T-helper 2 cell treated with Interferon-gamma antibody and Interleukin-4, amounts not matched to agents 5 μg/mL and 100 μg/mL, for 36 hours (primary cell): ENCODE measurements at regions not wholly inside any gene's neighbourhood (a gene's known extent, or its start where the extent isn't known, plus 50 kb on each side); places are given as distances from the start of the nearest gene placed in this dataset.
A peak's percentile ranks its signal among the peaks of the same experiment; 100 is the strongest.

Experiments
- DNase-seq: peaks from one replicate; pipeline ENCODE4 v3.0.0; 2021; ENCODE audit warnings: low spot score
- H3K27ac Mint-ChIP-seq: one replicate; pipeline ENCODE4 v1.8.0; 2021; ENCODE audit warnings: mild to moderate bottlenecking, mixed read lengths
- H3K27me3 Mint-ChIP-seq: one replicate; pipeline ENCODE4 v1.8.0; 2021; ENCODE audit warnings: low read depth, mixed read lengths
- H3K36me3 Mint-ChIP-seq: one replicate; pipeline ENCODE4 v1.8.0; 2021; ENCODE audit warnings: low read depth, mixed read lengths
- H3K4me1 Mint-ChIP-seq: one replicate; pipeline ENCODE4 v1.8.0; 2021; ENCODE audit warnings: low read depth, mixed read lengths
- H3K4me3 Mint-ChIP-seq: one replicate; pipeline ENCODE4 v1.8.0; 2022; ENCODE audit warnings: mild to moderate bottlenecking, moderate library complexity, mixed read lengths
- H3K9me3 Mint-ChIP-seq: one replicate; pipeline ENCODE4 v1.8.0; 2021; ENCODE audit warnings: mixed read lengths

GRCh38 chr10:118246332-118247295, 95.5 kb downstream of the FAM204A start:
- no peak overlapping the region for H3K4me3 Mint-ChIP-seq
- no peaks in the 10 kb centered on the region for H3K9me3 Mint-ChIP-seq
- no peaks in the 10 kb centered on the region for H3K4me1 Mint-ChIP-seq
- no peaks in the 10 kb centered on the region for H3K36me3 Mint-ChIP-seq
- DNase-seq: no peak
- H3K27ac Mint-ChIP-seq: no peak overlapping the region
- H3K27me3 Mint-ChIP-seq: peaks cover 49% of the 10 kb centered on the region

- DNase-seq: no peak
- Mint-ChIP-seq H3K36me3 (no peaks in the 10 kb centered on the region), H3K4me3 (no peak overlapping the region), H3K4me1 (no peaks in the 10 kb centered on the region), H3K27ac (no peak overlapping the region), H3K27me3 (peaks cover 47% of the 10 kb centered on the region), H3K9me3 (no peaks in the 10 kb centered on the region)
Observed at GRCh38 chr10:118243907-118244306, 98.2 kb downstream of the FAM204A start.

GRCh38 chr10:118241229-118242137, 100.6 kb downstream of the FAM204A start:
- Mint-ChIP-seq H3K36me3 (no peaks in the 10 kb centered on the region), H3K27ac (no peak overlapping the region), H3K27me3 (peaks cover 29% of the 10 kb centered on the region), H3K4me3 (no peak overlapping the region), H3K9me3 (no peaks in the 10 kb centered on the region), H3K4me1 (no peaks in the 10 kb centered on the region)
- peak; percentile 47 for DNase-seq

- H3K9me3 Mint-ChIP-seq: no peaks in the 10 kb centered on the region
- peaks cover 15% of the 10 kb centered on the region for H3K27me3 Mint-ChIP-seq
- no peak for DNase-seq
- H3K4me3 Mint-ChIP-seq: no peak overlapping the region
- H3K36me3 Mint-ChIP-seq: no peaks in the 10 kb centered on the region
- H3K27ac Mint-ChIP-seq: no peak overlapping the region
- no peaks in the 10 kb centered on the region for H3K4me1 Mint-ChIP-seq
Observed at GRCh38 chr10:118239236-118239630, 102.9 kb downstream of the FAM204A start.

- no peak overlapping the region for H3K4me3 Mint-ChIP-seq
- H3K4me1 Mint-ChIP-seq: no peaks in the 10 kb centered on the region
- H3K36me3 Mint-ChIP-seq: no peaks in the 10 kb centered on the region
- DNase-seq: no peak
- H3K9me3 Mint-ChIP-seq: no peaks in the 10 kb centered on the region
- H3K27ac Mint-ChIP-seq: no peak overlapping the region
- peaks cover 11% of the 10 kb centered on the region for H3K27me3 Mint-ChIP-seq
Observed at GRCh38 chr10:118238573-118239235, 103.4 kb downstream of the FAM204A start.

GRCh38 chr10:118237930-118238329, 104.2 kb downstream of the FAM204A start:
- Mint-ChIP-seq H3K27me3 (peaks cover 11% of the 10 kb centered on the region), H3K36me3 (no peaks in the 10 kb centered on the region), H3K4me3 (no peak overlapping the region), H3K9me3 (no peaks in the 10 kb centered on the region), H3K27ac (no peak overlapping the region), H3K4me1 (no peaks in the 10 kb centered on the region)
- no peak for DNase-seq

- DNase-seq: no peak
- no peaks in the 10 kb centered on the region for H3K9me3 Mint-ChIP-seq
- H3K27me3 Mint-ChIP-seq: peaks cover 5% of the 10 kb centered on the region
Observed at GRCh38 chr10:118234683-118235082, 107.4 kb downstream of the FAM204A start.

GRCh38 chr10:118220346-118220850, 121.7 kb downstream of the FAM204A start:
- Mint-ChIP-seq H3K4me3 (no peak overlapping the region), H3K27me3 (peaks cover 7% of the 10 kb centered on the region), H3K27ac (no peak overlapping the region), H3K4me1 (no peaks in the 10 kb centered on the region), H3K9me3 (no peaks in the 10 kb centered on the region), H3K36me3 (no peaks in the 10 kb centered on the region)
- no peak for DNase-seq

More at GRCh38 chr10:118234683-118235082, 107.4 kb downstream of the FAM204A start:
- Mint-ChIP-seq H3K4me1 (no peaks in the 10 kb centered on the region), H3K36me3 (no peaks in the 10 kb centered on the region), H3K4me3 (no peak overlapping the region), H3K27ac (no peak overlapping the region)

GRCh38 chr10:118218562-118218961, 123.6 kb downstream of the FAM204A start:
- Mint-ChIP-seq H3K27ac (no peak overlapping the region), H3K9me3 (no peaks in the 10 kb centered on the region), H3K36me3 (no peaks in the 10 kb centered on the region), H3K27me3 (peaks cover 10% of the 10 kb centered on the region), H3K4me1 (no peaks in the 10 kb centered on the region), H3K4me3 (no peak overlapping the region)
- no peak for DNase-seq

GRCh38 chr10:118216571-118217170, 125.5 kb downstream of the FAM204A start:
- Mint-ChIP-seq H3K9me3 (no peaks in the 10 kb centered on the region), H3K27ac (no peak overlapping the region), H3K4me3 (no peak overlapping the region), H3K36me3 (no peaks in the 10 kb centered on the region), H3K27me3 (peaks cover 12% of the 10 kb centered on the region), H3K4me1 (no peaks in the 10 kb centered on the region)
- DNase-seq: no peak

- no peaks in the 10 kb centered on the region for H3K4me1 Mint-ChIP-seq
- H3K4me3 Mint-ChIP-seq: no peak overlapping the region
- H3K27ac Mint-ChIP-seq: no peak overlapping the region
- H3K27me3 Mint-ChIP-seq: peaks cover 12% of the 10 kb centered on the region
- DNase-seq: no peak
- no peaks in the 10 kb centered on the region for H3K36me3 Mint-ChIP-seq
- no peaks in the 10 kb centered on the region for H3K9me3 Mint-ChIP-seq
Observed at GRCh38 chr10:118216020-118216419, 126.1 kb downstream of the FAM204A start.

- Mint-ChIP-seq H3K27me3 (peaks cover 14% of the 10 kb centered on the region), H3K36me3 (no peaks in the 10 kb centered on the region), H3K27ac (no peak overlapping the region), H3K9me3 (no peaks in the 10 kb centered on the region), H3K4me3 (no peak overlapping the region), H3K4me1 (no peaks in the 10 kb centered on the region)
- no peak for DNase-seq
Observed at GRCh38 chr10:118214776-118215175, 127.3 kb downstream of the FAM204A start.

- DNase-seq: no peak
- Mint-ChIP-seq H3K36me3 (no peaks in the 10 kb centered on the region), H3K27ac (no peak overlapping the region), H3K4me3 (no peak overlapping the region), H3K9me3 (no peaks in the 10 kb centered on the region), H3K4me1 (no peaks in the 10 kb centered on the region), H3K27me3 (peaks cover 16% of the 10 kb centered on the region)
Observed at GRCh38 chr10:118213436-118213835, 128.7 kb downstream of the FAM204A start.
